SK-MEL-5 (cell line): ENCODE measurements at regions not wholly inside any gene's neighbourhood (a gene's known extent, or its start where the extent isn't known, plus 50 kb on each side); places are given as distances from the start of the nearest gene placed in this dataset.
"Not testable (repeated sequence)": the region's sequence is repeated elsewhere in the genome, so short reads cannot be mapped to it uniquely, and the experiment has no call there.

ENCODE experiments used
- DNase-seq: peaks from one replicate; pipeline ENCODE4 v3.0.0-alpha.2; 2016; ENCODE audit warnings: low read depth, low spot score
- in situ Hi-C: cut with HindIII; loops from 2 replicates; pipeline ENCODE4 v1.10.0; 2016; ENCODE audit warnings: low sequenced_read_pairs, high pct_unique_total_duplicates, low pct_unique_long_range_greater_than_20kb

GRCh38 chr14:101078170-101078891, 174.8 kb upstream of the RTL1 start:
- no peak for DNase-seq
- in situ Hi-C loops: no loop called here

GRCh38 chr14:101078892-101079221, 175.3 kb upstream of the RTL1 start:
- in situ Hi-C loops: no loop called here
- no peak for DNase-seq

DNA sequence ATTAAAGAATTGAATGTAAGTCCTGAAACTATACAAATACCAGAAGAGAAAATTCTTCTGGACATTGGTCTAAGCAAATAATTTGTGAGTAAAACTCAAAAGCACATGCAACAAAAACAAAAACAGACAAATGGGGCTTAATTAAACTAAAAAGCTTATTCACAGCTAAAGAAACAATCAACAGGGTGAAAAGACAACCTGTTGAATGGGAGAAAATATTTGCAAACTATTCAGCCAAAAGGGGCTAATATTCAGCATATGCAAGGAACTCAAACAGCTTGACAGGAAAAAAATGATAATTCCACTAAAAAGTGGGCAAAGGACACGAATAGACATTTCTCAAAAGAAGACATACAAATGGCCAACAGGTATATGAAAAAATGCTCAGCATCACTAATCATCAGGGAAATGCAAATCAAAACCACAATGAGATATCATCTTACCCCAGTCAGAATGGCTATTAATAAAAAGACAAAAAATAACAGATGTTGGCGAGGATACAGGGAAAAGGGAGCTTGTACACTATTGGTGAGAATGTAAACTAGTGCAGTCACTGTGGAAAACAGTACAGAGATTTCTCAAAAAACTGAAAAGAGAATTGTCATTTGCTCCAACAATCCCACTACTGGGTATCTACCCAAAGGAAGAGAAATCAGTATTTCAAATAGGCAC, 177.5 kb upstream of the RTL1 start:
- in situ Hi-C loops: no loop called here
- no peak for DNase-seq

DNA sequence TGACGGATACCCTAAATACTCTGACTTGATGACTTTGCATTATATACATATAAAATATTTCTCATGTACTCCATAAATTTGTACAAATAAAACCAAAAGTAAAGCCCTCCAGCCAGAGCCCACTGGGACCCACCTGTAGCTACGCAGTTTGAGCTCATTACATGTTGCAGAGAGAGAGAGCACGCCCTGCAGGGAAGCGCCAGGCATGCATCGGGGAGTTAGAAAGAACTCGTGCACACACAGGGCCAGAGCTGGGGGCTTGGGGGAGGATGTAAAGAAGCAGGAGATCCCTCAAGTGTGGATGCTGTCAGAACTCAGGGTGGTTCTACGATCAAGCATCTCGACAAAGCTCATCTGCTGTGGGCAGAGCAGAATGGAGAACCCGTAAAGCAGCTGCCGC, 178.5 kb upstream of the RTL1 start:
- DNase-seq: no peak
- in situ Hi-C loops: no loop called here

DNA sequence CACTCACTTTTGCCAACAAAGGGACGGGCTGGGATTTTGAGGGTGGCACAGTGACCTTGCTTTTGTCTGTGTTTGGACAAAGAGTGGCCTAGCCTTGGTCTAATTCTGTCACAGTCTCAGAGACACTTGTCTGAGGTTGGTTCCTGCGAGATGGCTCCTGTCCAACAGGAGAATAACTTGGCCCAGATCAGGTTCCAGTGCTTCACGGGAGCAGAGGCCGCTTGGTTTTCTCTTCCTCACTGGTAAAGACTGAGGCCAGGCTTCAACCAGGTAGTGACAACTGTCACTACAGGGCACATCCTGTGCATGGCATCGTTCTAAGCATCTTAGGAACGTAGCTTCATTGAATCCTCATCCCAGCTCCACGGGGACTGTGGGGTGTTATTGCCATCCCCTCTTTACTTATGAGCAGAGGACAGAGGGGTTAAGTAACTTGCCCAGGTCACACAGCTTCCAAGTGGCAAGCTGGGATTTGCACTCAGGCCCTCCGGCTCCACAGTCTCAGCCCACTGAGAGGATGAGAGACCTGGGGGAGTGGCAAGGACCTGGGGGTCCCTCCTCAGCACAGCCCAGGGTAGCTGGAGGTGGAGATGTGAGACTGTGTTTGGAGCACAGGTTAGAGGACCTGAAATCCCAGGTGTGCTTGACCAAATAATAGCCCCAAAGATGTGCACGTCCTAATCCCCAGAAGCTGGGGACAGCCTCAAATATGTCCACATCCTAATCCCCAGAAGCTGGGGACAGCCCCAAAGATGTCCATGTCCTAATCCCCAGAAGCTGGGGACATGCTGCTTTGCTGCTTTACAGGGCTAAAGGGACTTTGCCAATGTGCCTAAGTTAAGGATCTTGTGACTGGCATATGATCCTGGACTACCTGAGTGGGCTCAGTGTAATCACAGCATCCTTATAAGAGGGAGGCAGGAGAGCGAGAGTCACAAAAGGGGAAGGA, 179.2 kb upstream of the RTL1 start:
- in situ Hi-C loops: no loop called here
- DNase-seq: no peak

GRCh38 chr14:101083564-101084435, 180.3 kb upstream of the RTL1 start:
- in situ Hi-C loops: no loop called here
- peak; percentile 59 for DNase-seq

DNA sequence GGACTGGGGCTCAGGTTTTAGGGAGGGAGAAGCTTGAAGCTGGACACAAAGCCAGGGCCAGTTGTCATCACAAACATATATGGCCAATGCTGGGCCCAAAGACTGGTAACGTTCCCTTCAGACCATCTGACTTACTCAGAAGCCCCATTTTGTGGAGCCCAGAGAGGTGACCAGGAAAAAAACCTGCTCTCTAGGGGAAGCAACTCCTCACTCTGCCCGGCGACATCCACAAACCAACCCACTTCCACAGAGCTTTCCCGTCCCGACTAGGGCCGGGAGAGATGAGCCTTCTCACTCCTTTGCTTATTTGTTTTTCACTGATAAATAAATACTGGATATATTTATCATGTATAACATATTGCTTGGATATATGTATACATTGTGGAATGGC, 180.9 kb upstream of the RTL1 start:
- in situ Hi-C loops: no loop called here
- DNase-seq: no peak

- DNase-seq: no peak
- in situ Hi-C loops: no loop called here
These were observed 183.4 kb upstream of the RTL1 start for GRCh38 chr14:101086926-101087325.

DNA sequence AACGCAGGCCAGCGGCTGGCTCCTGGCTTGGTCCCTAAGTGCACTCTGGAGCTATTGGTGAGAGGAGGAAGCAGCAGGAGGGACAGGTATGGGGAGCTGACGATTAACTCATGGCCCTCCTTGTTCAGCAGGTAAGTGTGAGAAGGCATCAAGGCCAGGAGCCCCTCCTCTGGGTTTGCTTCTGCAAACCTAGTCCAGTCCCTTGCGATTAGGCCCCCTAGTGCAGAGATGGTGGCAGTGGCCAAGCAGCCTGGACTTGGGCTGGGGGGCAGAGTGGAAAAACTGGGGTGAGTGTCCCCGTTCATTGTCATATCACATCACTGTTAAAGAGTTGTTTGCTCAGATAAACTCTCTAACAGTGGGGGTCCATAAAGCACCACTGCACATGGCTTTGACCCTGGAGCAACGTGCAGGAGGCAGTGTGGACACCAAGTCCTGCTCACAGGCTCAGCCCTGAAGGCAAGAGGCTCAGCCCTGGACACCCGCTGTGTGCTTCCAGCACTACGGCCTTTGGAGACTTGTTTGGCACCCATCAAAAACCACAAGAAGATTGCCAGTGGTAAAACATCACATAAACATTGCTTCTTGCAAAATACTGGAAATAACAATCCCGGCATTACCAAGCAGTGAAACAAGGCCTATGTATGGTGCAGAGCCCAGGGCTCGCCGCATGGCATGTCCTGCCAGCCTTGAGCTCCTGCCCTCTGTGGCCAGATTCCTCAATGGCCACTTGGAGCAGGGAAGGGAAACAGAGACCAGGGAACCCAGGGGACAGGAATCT, 184.3 kb upstream of the RTL1 start:
- in situ Hi-C loops: no loop called here
- no peak for DNase-seq

DNA sequence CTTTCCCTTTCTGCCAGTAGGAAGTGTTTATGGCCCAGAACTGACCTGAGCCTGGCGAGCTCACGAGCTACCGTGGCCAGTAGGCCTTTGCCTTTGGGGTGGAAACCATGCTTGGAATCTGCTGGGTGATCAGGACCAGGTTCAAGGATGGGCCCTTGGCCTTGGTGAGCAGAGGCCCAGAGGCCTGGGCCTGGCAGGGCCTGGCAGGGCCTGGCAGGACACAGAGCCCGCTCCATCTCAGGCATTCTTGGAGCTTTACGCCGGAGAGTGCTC, 184.8 kb upstream of the RTL1 start:
- no peak for DNase-seq
- in situ Hi-C loops: no loop called here

DNA sequence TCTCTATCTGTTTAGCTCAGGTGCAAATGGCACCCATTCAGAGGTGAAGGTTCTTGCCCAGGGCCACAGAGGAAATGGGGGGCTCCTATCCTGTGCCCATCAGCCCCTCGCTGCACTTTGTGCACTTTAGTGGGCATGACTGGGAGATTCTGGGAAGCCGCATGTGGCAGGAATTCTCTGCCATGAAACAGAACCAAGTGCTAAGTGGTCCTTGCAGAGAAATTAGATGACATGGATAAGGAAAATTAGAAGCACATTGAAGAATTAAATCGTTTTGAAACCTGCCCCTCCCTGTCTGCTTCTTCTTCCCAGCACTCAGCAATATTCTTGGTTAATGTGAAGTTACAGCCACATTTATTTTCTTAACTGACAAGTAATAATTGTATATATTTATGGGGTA, 185.2 kb upstream of the RTL1 start:
- DNase-seq: no peak
- in situ Hi-C loops: no loop called here

DNA sequence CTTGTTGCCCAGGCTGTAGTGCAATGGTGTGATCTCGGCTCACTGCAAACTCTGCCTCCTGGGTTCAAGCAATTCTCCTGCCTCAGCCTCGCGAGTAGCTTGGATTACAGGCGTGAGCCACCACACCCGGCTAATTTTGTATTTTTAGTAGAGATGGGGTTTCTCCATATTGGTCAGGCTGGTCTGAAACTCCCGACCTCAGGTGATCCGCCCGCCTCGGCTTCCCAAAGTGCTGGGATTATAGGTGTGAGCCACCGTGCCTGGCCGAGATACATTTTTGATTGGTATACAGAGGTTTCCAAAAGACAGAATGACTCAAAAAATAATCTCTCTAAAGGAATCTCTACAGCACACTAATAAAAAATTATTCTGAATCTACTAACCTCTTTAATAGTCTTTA, 187.0 kb upstream of the RTL1 start:
- DNase-seq, in situ Hi-C loops: not testable (repeated sequence)

GRCh38 chr14:101090976-101091375, 187.5 kb upstream of the RTL1 start:
- in situ Hi-C loops: no loop called here
- no peak for DNase-seq

DNA sequence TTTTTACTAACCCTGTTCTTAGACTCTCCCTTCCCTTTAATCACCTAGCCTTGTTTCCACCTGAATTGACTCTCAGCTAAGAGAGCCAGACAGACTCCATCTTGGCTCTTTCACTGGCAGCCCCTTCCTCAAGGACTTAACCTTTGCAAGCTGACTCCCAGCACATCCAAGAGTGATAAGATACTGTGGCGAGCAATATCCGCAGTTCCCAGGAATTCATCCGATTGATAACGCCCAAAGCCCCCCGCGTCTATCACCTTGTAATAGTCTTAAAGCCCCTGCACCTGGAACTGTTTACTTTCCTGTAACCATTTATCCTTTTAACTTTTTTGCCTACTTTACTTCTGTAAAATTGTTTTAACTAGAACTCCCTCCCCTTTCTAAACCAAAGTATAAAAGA, 191.4 kb upstream of the RTL1 start:
- in situ Hi-C loops, DNase-seq: not testable (repeated sequence)

DNA sequence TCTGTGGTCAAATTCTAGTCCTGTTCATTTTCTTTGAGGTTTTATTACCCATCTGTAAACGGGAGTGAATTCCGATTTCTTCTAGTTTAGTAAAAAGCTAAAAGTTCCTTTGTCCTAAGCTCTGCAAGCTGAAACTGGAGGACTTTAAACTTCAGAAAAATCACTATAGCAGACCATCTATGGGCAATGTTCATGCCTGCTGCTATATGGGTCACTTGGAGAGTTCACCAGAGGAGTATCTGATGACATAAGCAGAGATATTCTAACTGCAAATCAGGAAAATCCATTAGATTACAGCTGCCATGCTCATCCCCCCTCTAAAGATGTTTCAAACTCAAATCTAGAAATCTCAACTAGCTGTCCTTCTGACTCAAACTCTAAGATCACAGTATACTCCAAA, 193.0 kb upstream of the RTL1 start:
- in situ Hi-C loops: no loop called here
- DNase-seq: no peak

- in situ Hi-C loops: no loop called here
- DNase-seq: no peak
These were observed 193.7 kb upstream of the RTL1 start for GRCh38 chr14:101097109-101097793.

DNA sequence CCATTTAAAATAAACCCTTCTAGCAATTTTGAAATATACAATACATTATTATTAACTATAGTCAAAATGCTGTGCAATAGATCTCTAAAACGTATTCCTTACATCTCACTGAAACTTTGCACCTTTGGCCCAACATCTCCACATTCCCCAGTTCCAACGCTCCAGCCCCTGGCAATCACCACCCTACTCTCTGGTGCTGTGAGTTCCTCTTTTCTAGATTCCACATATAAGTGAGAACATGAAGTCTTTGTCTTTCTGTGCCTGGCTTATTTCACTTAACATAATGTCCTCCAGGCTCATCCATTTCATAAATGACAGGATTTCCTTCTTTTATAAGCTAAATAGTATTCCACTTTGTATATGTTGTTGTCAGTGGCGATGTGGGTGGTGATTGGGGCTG, 194.7 kb upstream of the RTL1 start:
- in situ Hi-C loops: no loop called here
- no peak for DNase-seq
